Smooth muscle cell (in vitro differentiated cells): ENCODE measurements at regions not wholly inside any gene's neighbourhood (a gene's known extent, or its start where the extent isn't known, plus 50 kb on each side); places are given as distances from the start of the nearest gene placed in this dataset.
"Not testable (repeated sequence)": the region's sequence is repeated elsewhere in the genome, so short reads cannot be mapped to it uniquely, and the experiment has no call there.

ENCODE experiments used
- DNase-seq: peaks from one replicate; lab custom pipeline; 2025; ENCODE audit not compliant: unreplicated experiment; lab: John Stamatoyannopoulos, UW
- H2AFZ ChIP-seq: fragments of 200-600 bp; sonication (generic); 2 replicates; pipeline ENCODE4 v1.6.0; 2016; ENCODE audit warnings: antibody characterized with exemption, low read depth, mild to moderate bottlenecking
- H3F3A ChIP-seq: fragments of 200-600 bp; sonication (generic); 2 replicates; pipeline ENCODE4 v1.6.0; 2017; ENCODE audit warnings: antibody characterized with exemption, low read depth
- H3K27ac ChIP-seq: fragments of 200-600 bp; sonication (generic); 2 replicates; pipeline ENCODE4 v1.5.1; 2016; ENCODE audit warnings: low read depth, mild to moderate bottlenecking
- H3K27me3 ChIP-seq: fragments of 200-600 bp; sonication (generic); 2 replicates; pipeline ENCODE4 v1.6.1; 2016; ENCODE audit warnings: low read depth, mild to moderate bottlenecking
- H3K36me3 ChIP-seq: fragments of 200-600 bp; sonication (generic); 2 replicates; pipeline ENCODE4 v1.5.1; 2016; ENCODE audit warnings: low read depth
- H3K4me1 ChIP-seq: fragments of 200-600 bp; sonication (generic); 2 replicates; pipeline ENCODE4 v1.5.1; 2016; ENCODE audit warnings: low read depth
- H3K4me2 ChIP-seq: fragments of 200-600 bp; sonication (generic); 2 replicates; pipeline ENCODE4 v1.6.0; 2016; ENCODE audit warnings: mild to moderate bottlenecking
- H3K4me3 ChIP-seq: fragments of 200-600 bp; sonication (generic); 2 replicates; pipeline ENCODE4 v1.5.1; 2016; ENCODE audit warnings: mild to moderate bottlenecking
- H3K79me2 ChIP-seq: fragments of 200-600 bp; sonication (generic); 2 replicates; pipeline ENCODE4 v1.6.0; 2016; ENCODE audit warnings: low read depth, mild to moderate bottlenecking
- H3K9ac ChIP-seq: fragments of 200-600 bp; sonication (generic); 2 replicates; pipeline ENCODE4 v1.6.0; 2016; ENCODE audit warnings: low read depth
- H3K9me3 ChIP-seq: fragments of 200-600 bp; sonication (generic); replicated peaks from 2 replicates; pipeline ENCODE4 v1.5.1; 2016; ENCODE audit warnings: low read depth
- H4K20me1 ChIP-seq: fragments of 200-600 bp; sonication (generic); 2 replicates; pipeline ENCODE4 v1.6.0; 2016; ENCODE audit warnings: low read depth
- WGBS: methylation state at CpG from one replicate; pipeline ENCODE4 v1.1.7; 2016; ENCODE audit warnings: low lambda C conversion rate; 5-methylcytosine and 5-hydroxymethylcytosine counted together
- TF ChIP-seq, protein P1 (sequence below): fragments of 200-600 bp; sonication (generic); IDR thresholded peaks from 2 replicates; pipeline ENCODE4 v1.5.1; 2017; ENCODE audit warnings: borderline replicate concordance, mild to moderate bottlenecking, antibody characterized with exemption; ENCODE audit not compliant: insufficient read depth, poor library complexity, severe bottlenecking

DNA sequence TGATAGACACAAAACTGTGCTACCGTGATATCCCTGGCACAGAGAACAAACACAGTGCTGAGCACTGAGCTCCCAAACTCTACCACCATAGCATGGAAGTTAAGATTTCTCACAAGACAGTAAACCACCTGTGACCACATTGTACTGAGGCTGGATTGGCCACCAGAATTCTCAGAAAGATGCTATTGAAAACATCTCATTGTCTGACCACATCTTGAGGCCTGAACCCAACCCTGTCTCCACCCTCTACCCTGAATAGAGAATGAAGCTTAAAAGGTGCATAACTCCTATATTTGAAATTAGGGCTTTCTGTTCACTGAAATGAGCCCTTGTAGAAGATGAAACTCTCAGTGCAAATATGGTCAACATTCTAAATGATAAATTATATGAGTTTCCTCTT, 281.3 kb upstream of the NPAP1 start:
- Histone ChIP-seq H3F3A (no peaks in the 10 kb centered on the region), H3K9me3 (no peaks in the 10 kb centered on the region)
- 83% methylated on average over 1 of the region's 1 CpG for WGBS

DNA sequence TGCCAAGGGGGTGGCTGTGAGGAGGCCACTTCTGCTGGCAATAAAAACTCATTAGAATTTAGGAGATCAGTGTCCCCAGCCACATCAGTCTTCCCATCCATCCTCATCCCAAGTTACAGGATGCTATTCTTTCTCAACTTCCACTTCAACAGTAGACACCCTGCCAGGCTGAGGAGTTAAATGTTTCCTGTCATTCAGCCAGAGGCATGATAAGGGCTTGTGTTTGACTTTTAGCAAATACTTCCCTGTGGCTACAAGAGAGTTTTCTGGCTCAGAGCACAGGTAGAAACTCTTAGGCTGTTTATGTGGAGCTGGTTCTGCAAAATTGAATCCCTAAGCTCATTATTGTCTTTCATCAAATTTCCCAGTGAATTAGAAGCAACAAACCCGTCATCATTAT, 262.9 kb upstream of the NPAP1 start:
- not testable (repeated sequence) for H2AFZ ChIP-seq, H3K9ac ChIP-seq, H3K79me2 ChIP-seq, H3K4me1 ChIP-seq, H3F3A ChIP-seq, H3K4me3 ChIP-seq, H3K36me3 ChIP-seq, H4K20me1 ChIP-seq, H3K4me2 ChIP-seq, DNase-seq, H3K9me3 ChIP-seq, H3K27me3 ChIP-seq, H3K27ac ChIP-seq
- 43% methylated on average over 1 of the region's 1 CpG for WGBS

More for the DNA sequence above, 281.3 kb upstream of the NPAP1 start:
- DNase-seq: no peak
- TF ChIP-seq, protein P1, sequence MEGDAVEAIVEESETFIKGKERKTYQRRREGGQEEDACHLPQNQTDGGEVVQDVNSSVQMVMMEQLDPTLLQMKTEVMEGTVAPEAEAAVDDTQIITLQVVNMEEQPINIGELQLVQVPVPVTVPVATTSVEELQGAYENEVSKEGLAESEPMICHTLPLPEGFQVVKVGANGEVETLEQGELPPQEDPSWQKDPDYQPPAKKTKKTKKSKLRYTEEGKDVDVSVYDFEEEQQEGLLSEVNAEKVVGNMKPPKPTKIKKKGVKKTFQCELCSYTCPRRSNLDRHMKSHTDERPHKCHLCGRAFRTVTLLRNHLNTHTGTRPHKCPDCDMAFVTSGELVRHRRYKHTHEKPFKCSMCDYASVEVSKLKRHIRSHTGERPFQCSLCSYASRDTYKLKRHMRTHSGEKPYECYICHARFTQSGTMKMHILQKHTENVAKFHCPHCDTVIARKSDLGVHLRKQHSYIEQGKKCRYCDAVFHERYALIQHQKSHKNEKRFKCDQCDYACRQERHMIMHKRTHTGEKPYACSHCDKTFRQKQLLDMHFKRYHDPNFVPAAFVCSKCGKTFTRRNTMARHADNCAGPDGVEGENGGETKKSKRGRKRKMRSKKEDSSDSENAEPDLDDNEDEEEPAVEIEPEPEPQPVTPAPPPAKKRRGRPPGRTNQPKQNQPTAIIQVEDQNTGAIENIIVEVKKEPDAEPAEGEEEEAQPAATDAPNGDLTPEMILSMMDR: no peak
- H4K20me1 ChIP-seq: no peaks in the 10 kb centered on the region
- H3K4me2 ChIP-seq: no peak overlapping the region
- no peaks in the 10 kb centered on the region for H3K27me3 ChIP-seq
- H3K36me3 ChIP-seq: no peaks in the 10 kb centered on the region
- no peak overlapping the region for H2AFZ ChIP-seq
- H3K4me3 ChIP-seq: no peak overlapping the region
- H3K9ac ChIP-seq: no peak overlapping the region
- no peaks in the 10 kb centered on the region for H3K4me1 ChIP-seq
- no peaks in the 10 kb centered on the region for H3K79me2 ChIP-seq
- no peak overlapping the region for H3K27ac ChIP-seq

DNA sequence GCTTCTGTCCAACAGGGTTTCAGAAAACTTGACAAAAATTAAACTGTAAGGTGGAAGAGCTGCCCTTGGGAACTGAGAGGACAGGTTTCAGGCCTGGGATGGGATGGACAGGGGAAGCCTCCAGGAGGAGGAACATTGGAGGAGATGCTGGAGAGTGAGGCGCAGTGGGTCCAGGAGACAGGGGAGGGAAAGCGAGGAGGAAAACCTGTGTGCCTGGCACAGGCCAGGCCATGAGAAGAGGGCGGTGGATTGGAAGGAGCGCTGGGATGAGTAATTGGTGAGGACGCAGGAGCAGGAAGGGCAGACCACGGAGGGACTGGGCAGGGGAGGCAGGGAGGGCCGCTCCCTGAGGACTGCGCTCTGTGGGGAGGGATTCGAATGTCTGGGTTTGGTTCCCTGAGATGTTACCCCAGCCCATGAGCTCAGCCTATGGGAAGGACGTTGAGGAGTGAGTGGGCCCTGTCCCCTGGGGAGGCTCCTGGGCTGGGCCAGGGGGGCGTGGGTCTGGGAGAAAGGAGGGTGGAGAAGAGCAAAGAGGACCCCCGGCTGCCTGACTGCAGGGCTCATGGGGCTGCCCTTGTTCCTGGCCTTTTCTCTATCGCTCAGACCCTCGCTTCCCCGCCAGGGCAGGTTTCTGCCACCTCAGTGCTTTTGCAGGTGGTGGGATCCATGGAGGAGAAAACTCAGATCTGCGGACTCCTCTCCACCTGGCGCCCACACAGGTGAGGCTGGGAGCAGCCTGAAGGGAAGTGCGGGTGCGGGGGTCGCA, 249.1 kb upstream of the NPAP1 start:
- not testable (repeated sequence) for H3K4me2 ChIP-seq, H3K9me3 ChIP-seq, DNase-seq, H4K20me1 ChIP-seq, H3K79me2 ChIP-seq, H3K9ac ChIP-seq, H3K27ac ChIP-seq, H3K4me3 ChIP-seq, H3K4me1 ChIP-seq, H3F3A ChIP-seq, H3K36me3 ChIP-seq, H2AFZ ChIP-seq, H3K27me3 ChIP-seq
- WGBS: 56% methylated on average over 14 of the region's 20 CpGs

DNA sequence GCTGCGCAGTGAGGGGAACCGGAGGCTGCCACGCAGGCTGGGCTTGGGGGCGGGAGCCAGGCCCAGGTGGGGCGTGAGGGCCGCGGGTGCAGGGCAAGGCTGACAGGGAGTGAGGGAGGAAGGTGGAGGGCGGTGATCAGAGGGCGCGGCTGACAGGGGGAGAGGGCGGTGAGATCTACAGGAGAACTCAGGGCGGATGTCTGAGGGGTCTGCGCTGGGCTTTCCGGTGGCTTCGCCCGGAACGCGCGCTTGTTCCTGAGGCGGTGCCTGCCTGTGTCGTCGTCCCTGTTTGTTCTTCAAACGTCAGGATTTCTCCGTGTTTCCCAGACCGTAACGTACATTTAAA, 248.5 kb upstream of the NPAP1 start:
- H4K20me1 ChIP-seq, H3K27me3 ChIP-seq, H3K9me3 ChIP-seq, H3K27ac ChIP-seq, H3K36me3 ChIP-seq, H3K79me2 ChIP-seq, DNase-seq, H3K4me1 ChIP-seq, H2AFZ ChIP-seq, H3K9ac ChIP-seq, H3F3A ChIP-seq: not testable (repeated sequence)
- WGBS: 44% methylated on average over 17 of the region's 26 CpGs
- H3K4me2 ChIP-seq: peak overlapping the region; percentile 59
- H3K4me3 ChIP-seq: peak overlapping the region; percentile 32

DNA sequence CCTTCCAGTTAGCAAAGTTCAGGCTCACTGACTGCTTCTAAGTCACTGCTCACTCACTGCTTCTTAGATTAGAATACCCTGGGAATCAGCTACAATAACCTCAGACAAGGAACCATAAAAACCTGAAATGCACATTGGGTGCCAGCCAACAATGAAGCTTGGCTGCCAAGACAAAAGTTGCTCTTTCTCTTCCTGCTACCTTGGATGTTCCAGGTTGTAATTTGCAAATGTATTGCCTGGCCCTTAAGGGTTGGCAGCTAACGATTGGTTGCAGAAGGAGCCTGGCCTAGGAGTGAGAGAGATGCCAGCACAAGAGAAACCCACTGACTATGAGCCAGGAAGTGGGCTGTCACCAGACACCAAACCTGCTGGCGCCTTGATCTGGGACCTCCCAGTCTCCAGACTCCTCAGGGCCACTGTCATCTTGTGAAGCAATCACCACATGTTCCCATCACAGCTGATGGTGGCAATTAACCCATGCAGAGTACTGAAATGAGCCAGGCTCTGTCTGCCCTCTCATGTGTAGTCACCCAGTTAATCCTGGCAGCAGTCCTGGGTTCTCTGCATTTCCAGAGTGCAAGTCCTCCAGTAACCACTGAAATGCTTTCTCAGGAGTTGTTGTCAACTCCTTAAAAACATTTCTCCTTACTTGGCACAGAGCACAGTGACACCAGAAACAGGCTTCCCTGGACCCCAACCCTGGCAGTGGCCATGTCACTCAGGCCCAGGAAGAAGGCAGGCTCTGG, 240.3 kb upstream of the NPAP1 start:
- WGBS: 54% methylated on average over 2 of the region's 2 CpGs
- H4K20me1 ChIP-seq, H3K36me3 ChIP-seq, H3K9me3 ChIP-seq, H2AFZ ChIP-seq, H3K9ac ChIP-seq, H3K4me1 ChIP-seq, H3K27ac ChIP-seq, H3K79me2 ChIP-seq, H3F3A ChIP-seq, H3K4me3 ChIP-seq, H3K4me2 ChIP-seq, H3K27me3 ChIP-seq, DNase-seq: not testable (repeated sequence)

DNA sequence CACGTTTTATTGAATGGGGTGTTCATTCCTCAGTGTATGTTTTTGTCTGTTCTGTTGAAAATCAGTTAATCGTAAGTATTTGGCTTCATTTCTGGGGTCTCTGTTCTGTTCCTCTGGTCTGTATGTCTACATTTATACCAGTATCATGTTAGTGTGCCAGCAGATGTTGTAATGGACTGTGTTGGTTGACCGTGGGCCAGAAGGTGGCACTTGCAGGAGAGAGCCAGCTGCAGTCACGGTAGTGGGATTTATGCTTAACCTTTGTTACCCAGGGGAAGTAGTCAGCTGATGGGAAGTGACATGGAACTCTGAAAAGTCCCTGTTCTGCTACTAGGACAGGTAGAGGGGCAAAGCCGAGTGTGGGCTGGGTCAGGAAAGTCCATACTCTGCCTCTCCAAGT, 238.3 kb upstream of the NPAP1 start:
- H3K4me3 ChIP-seq, H3K79me2 ChIP-seq, H2AFZ ChIP-seq, H3K4me1 ChIP-seq, H3K36me3 ChIP-seq, H3K9ac ChIP-seq, H3K4me2 ChIP-seq, H3K27me3 ChIP-seq, H3K27ac ChIP-seq, H3K9me3 ChIP-seq, H4K20me1 ChIP-seq, H3F3A ChIP-seq, DNase-seq: not testable (repeated sequence)
- WGBS: 57% methylated on average over 4 of the region's 5 CpGs

DNA sequence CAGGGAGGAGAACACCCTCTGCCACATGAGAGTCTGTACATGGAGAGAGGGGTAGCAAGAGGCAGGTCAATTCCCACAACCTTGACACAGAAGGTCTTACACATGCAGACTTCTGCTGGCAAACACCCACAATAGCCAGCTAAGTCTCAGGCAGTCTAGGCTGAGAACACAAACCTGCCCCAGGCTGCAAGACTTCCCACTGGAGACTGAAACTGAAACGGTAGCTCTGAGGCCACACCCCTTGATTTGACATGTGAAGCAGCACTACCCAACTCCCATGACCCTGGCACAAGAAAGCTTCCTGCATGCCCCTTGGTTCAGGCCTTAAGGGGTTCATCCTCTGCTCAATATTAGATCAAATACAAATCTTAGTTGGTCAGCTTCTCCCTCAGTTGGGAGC, 237.8 kb upstream of the NPAP1 start:
- H3K4me1 ChIP-seq, H2AFZ ChIP-seq, DNase-seq, H3F3A ChIP-seq, H3K27me3 ChIP-seq, H4K20me1 ChIP-seq, H3K27ac ChIP-seq, H3K4me3 ChIP-seq, H3K4me2 ChIP-seq, H3K9ac ChIP-seq, H3K36me3 ChIP-seq, H3K79me2 ChIP-seq, H3K9me3 ChIP-seq: not testable (repeated sequence)
- WGBS: 62% methylated on average over 1 of the region's 1 CpG
